ENCODE measurements at regions not wholly inside any gene's neighbourhood (a gene's known extent, or its start where the extent isn't known, plus 50 kb on each side); places are given as distances from the start of the nearest gene placed in this dataset.
"Not testable (repeated sequence)": the region's sequence is repeated elsewhere in the genome, so short reads cannot be mapped to it uniquely, and the experiment has no call there.

- Mint-ChIP-seq H3K27ac (no peak overlapping the region), H3K4me1 (peaks cover 7 to 13% of the 10 kb centered on the region in 2 donors), H3K4me3 (no peak overlapping the region), H3K9me3 (no peaks in the 10 kb centered on the region), H3K27me3 (no peaks in the 10 kb centered on the region), H3K36me3 (no peaks in the 10 kb centered on the region)
- DNase-seq (no peak), ATAC-seq (replicated peaks) (no peak)
Observed at GRCh38 chr20:23143098-23143497, 57.0 kb upstream of the CD93 start.

- H3K9me3 Mint-ChIP-seq, result no peaks in the 10 kb centered on the region
- no peak overlapping the region for H3K27ac Mint-ChIP-seq
- ATAC-seq (replicated peaks) (peak; percentile 94 to 95), DNase-seq (no peak)
- no peaks in the 10 kb centered on the region for H3K27me3 Mint-ChIP-seq
- no peak overlapping the region for H3K4me3 Mint-ChIP-seq
- H3K4me1 Mint-ChIP-seq, result peaks cover 4 to 13% of the 10 kb centered on the region in 2 donors
- H3K36me3 Mint-ChIP-seq, result no peaks in the 10 kb centered on the region
Observed at GRCh38 chr20:23142162-23143050, 56.3 kb upstream of the CD93 start.

- Mint-ChIP-seq H3K27me3 (no peaks in the 10 kb centered on the region), H3K4me3 (no peak overlapping the region), H3K27ac (no peak overlapping the region), H3K4me1 (peaks cover 4 to 13% of the 10 kb centered on the region in 2 donors), H3K36me3 (no peaks in the 10 kb centered on the region), H3K9me3 (no peaks in the 10 kb centered on the region)
- DNase-seq (no peak), ATAC-seq (replicated peaks) (no peak)
Observed at GRCh38 chr20:23141450-23142161, 55.5 kb upstream of the CD93 start.

- H3K27ac Mint-ChIP-seq, result no peak overlapping the region
- H3K36me3 Mint-ChIP-seq, result no peaks in the 10 kb centered on the region
- H3K9me3 Mint-ChIP-seq, result no peaks in the 10 kb centered on the region
- ATAC-seq (replicated peaks), result no peak
- no peak for DNase-seq
- peaks cover 4 to 13% of the 10 kb centered on the region in 2 donors for H3K4me1 Mint-ChIP-seq
- H3K4me3 Mint-ChIP-seq, result no peak overlapping the region
- no peaks in the 10 kb centered on the region for H3K27me3 Mint-ChIP-seq
Observed at GRCh38 chr20:23140991-23141390, 54.9 kb upstream of the CD93 start.

- H3K4me1 Mint-ChIP-seq, result peaks cover 4 to 13% of the 10 kb centered on the region in 2 donors
- not testable (repeated sequence) for H3K9me3 Mint-ChIP-seq; ATAC-seq (replicated peaks); H3K36me3 Mint-ChIP-seq; H3K27ac Mint-ChIP-seq; H3K4me3 Mint-ChIP-seq; DNase-seq; H3K27me3 Mint-ChIP-seq
Observed at GRCh38 chr20:23139984-23140383, 53.9 kb upstream of the CD93 start.

- Mint-ChIP-seq H3K9me3 (no peaks in the 10 kb centered on the region), H3K4me3 (no peak overlapping the region), H3K36me3 (no peaks in the 10 kb centered on the region), H3K27me3 (no peaks in the 10 kb centered on the region), H3K27ac (no peak overlapping the region), H3K4me1 (peaks cover 4 to 13% of the 10 kb centered on the region in 2 donors)
- ATAC-seq (replicated peaks) (no peak), DNase-seq (no peak)
Observed at GRCh38 chr20:23139524-23139923, 53.4 kb upstream of the CD93 start.

- Mint-ChIP-seq H3K36me3 (no peaks in the 10 kb centered on the region), H3K4me1 (peaks cover 4 to 13% of the 10 kb centered on the region in 2 donors), H3K9me3 (no peaks in the 10 kb centered on the region), H3K27me3 (no peaks in the 10 kb centered on the region), H3K4me3 (no peak overlapping the region), H3K27ac (no peak overlapping the region)
- no peak for ATAC-seq (replicated peaks)
- DNase-seq, result no peak
Observed at GRCh38 chr20:23138682-23139081, 52.6 kb upstream of the CD93 start.

- no peak overlapping the region for H3K4me3 Mint-ChIP-seq
- no peaks in the 10 kb centered on the region for H3K36me3 Mint-ChIP-seq
- H3K27ac Mint-ChIP-seq, result no peak overlapping the region
- ATAC-seq (replicated peaks) (no peak), DNase-seq (no peak)
- peaks cover 4 to 13% of the 10 kb centered on the region in 2 donors for H3K4me1 Mint-ChIP-seq
- H3K27me3 Mint-ChIP-seq, result no peaks in the 10 kb centered on the region
- H3K9me3 Mint-ChIP-seq, result no peaks in the 10 kb centered on the region
Observed at GRCh38 chr20:23138226-23138625, 52.1 kb upstream of the CD93 start.

GRCh38 chr20:23136893-23137745, 51.0 kb upstream of the CD93 start:
- DNase-seq (no peak), ATAC-seq (replicated peaks) (no peak)
- no peaks in the 10 kb centered on the region for H3K9me3 Mint-ChIP-seq
- no peak overlapping the region for H3K4me3 Mint-ChIP-seq
- no peak overlapping the region for H3K27ac Mint-ChIP-seq
- H3K36me3 Mint-ChIP-seq, result no peaks in the 10 kb centered on the region
- no peaks in the 10 kb centered on the region for H3K27me3 Mint-ChIP-seq
- H3K4me1 Mint-ChIP-seq, result peaks cover 1 to 8% of the 10 kb centered on the region in 2 donors

- Mint-ChIP-seq H3K9me3 (no peaks in the 10 kb centered on the region), H3K4me3 (no peak overlapping the region), H3K36me3 (no peaks in the 10 kb centered on the region), H3K4me1 (no peaks in the 10 kb centered on the region), H3K27me3 (no peaks in the 10 kb centered on the region), H3K27ac (no peak overlapping the region)
- no peak for ATAC-seq (replicated peaks)
- DNase-seq, result no peak
Observed at GRCh38 chr20:23135449-23136420, 49.6 kb upstream of the CD93 start.

Data from stimulated activated naive B cell treated with anti-CD40 and anti-IgM and Interleukin-4, amounts not matched to agents 10 μg/mL and 1 μg/mL and 100 μg/mL, for 72 hours (primary cell).